HFF-Myc (cell line): ENCODE measurements at regions not wholly inside any gene's neighbourhood (a gene's known extent, or its start where the extent isn't known, plus 50 kb on each side); places are given as distances from the start of the nearest gene placed in this dataset.

Experiments
- DNase-seq: peaks from one replicate; pipeline ENCODE4 v3.0.0-alpha.2; 2011; ENCODE audit warnings: low read depth; ENCODE audit errors: extremely low read depth
- H3K4me3 ChIP-seq: replicated peaks from 2 replicates; pipeline ENCODE4 v1.5.1; 2011; ENCODE audit warnings: low read depth, mild to moderate bottlenecking, control low read depth, low read length
- TF ChIP-seq, protein P1 (sequence below): IDR thresholded peaks from 2 replicates; pipeline ENCODE4 v1.5.1; 2012; ENCODE audit warnings: mild to moderate bottlenecking, low read depth, low read length, control low read depth; ENCODE audit errors: missing control alignments

- no peak overlapping the region for H3K4me3 ChIP-seq
- DNase-seq: no peak
- TF ChIP-seq, protein P1, sequence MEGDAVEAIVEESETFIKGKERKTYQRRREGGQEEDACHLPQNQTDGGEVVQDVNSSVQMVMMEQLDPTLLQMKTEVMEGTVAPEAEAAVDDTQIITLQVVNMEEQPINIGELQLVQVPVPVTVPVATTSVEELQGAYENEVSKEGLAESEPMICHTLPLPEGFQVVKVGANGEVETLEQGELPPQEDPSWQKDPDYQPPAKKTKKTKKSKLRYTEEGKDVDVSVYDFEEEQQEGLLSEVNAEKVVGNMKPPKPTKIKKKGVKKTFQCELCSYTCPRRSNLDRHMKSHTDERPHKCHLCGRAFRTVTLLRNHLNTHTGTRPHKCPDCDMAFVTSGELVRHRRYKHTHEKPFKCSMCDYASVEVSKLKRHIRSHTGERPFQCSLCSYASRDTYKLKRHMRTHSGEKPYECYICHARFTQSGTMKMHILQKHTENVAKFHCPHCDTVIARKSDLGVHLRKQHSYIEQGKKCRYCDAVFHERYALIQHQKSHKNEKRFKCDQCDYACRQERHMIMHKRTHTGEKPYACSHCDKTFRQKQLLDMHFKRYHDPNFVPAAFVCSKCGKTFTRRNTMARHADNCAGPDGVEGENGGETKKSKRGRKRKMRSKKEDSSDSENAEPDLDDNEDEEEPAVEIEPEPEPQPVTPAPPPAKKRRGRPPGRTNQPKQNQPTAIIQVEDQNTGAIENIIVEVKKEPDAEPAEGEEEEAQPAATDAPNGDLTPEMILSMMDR: no peak
These were observed 719.9 kb downstream of the ADCYAP1 start for GRCh38 chr18:1624612-1625011.

GRCh38 chr18:1627494-1627893 lies 722.8 kb downstream of the ADCYAP1 start:
- TF ChIP-seq, protein P1: no peak
- no peak for DNase-seq
- H3K4me3 ChIP-seq: no peak overlapping the region

DNA sequence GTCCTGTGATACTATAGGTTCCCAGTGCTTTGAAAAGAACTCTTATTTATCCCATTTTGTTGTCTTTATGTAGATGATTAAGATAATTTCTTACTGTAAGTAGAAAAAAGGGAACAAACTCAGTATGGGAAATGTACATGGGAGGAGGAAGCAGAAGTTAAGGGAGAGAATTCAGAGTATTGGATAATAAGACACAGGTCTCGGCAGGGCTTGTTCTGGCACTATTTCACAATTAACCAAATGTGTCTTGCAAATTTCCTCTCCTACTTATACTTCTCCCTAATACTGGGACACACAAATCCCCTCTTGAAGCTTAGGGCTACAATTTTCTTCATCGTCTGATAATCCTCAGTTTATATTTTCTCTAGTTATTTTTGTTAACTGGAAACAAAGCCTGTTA lies 744.0 kb downstream of the ADCYAP1 start:
- H3K4me3 ChIP-seq: no peak overlapping the region
- TF ChIP-seq, protein P1: no peak
- no peak for DNase-seq

DNA sequence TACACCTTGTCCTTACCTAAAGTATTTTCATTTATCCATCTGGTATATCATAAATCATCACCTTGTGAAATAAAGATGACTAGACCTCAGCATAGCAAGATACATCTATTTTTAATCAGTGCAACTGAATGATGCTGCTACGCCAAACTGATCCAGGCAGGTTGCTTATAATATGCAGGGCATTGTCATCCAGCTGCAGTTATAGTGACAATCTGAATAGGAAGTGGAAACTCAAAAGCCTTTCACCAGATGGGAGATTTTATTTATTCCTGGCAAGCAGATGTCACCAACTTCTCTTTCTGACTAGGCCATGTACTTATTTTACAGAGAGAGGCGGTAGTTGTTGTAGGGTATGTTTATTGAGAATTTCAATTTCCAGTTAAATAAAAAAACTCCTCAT lies 747.3 kb downstream of the ADCYAP1 start:
- H3K4me3 ChIP-seq: no peak overlapping the region
- TF ChIP-seq, protein P1: no peak
- no peak for DNase-seq

DNA sequence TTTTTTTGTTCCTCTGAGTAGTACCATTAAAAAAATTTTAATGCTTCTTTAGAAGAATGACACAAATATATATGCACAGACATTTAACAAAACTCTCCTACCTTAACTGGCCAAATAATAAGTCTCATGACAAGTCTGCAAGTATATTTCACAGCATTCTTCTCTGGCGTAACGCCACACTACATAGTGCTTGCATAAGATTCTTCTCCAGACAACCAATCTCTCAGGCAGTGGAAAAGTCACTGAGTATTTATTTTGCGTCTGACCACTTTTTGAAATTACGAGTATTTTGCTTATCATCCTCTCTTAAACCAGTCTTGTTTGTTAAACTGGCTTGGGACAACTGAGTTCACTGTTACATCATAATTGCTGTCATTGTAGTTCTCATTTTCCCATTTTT lies 749.2 kb downstream of the ADCYAP1 start:
- DNase-seq: no peak
- TF ChIP-seq, protein P1: no peak
- no peak overlapping the region for H3K4me3 ChIP-seq

GRCh38 chr18:1657876-1658275 lies 753.2 kb downstream of the ADCYAP1 start:
- TF ChIP-seq, protein P1: no peak
- H3K4me3 ChIP-seq: no peak overlapping the region
- DNase-seq: no peak

DNA sequence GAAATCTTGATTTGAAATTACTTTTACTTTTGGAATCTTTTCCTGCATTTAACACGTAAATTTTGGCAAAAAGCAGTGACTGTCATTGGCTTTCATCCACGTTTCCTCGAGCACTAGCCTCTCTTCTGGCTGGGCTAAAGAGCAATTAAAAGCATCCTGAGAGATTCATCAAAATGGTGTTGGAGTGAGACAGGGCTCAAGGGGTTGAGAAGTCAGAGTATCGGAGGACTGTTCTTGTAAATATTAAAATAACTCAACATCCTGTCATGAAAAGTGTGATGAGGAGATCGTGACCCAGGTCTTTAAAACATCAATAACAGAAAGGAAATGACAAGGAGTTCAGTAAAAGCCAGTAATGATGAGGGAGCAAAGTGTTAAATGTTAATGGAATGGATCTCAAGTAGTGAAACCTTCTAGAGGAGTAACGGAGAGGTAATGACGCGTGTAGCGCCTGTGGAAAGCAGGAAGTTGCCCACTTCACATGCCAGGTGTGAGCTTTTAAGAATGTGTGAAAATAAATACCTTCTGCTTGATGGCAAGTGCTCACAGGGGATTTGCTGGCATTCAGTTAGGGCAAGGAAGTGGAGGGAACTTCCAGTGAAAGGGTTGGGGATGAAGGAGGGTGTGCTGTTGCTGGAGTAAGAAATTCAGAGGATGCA lies 754.4 kb downstream of the ADCYAP1 start:
- H3K4me3 ChIP-seq: no peak overlapping the region
- TF ChIP-seq, protein P1: no peak
- DNase-seq: no peak
